Endothelial cell of umbilical vein (primary cell): ENCODE measurements at regions not wholly inside any gene's neighbourhood (a gene's known extent, or its start where the extent isn't known, plus 50 kb on each side); places are given as distances from the start of the nearest gene placed in this dataset.

ENCODE experiments used
- EZH2 ChIP-seq: IDR thresholded peaks from 2 replicates; pipeline ENCODE4 v1.6.1; 2012; ENCODE audit warnings: borderline replicate concordance, low read depth, mild to moderate bottlenecking, moderate library complexity, low read length, inconsistent platforms; ENCODE audit not compliant: severe bottlenecking
- JUN ChIP-seq: IDR thresholded peaks from 2 replicates; pipeline ENCODE4 v1.6.1; 2011; ENCODE audit warnings: borderline replicate concordance, low read depth; ENCODE audit not compliant: insufficient read length, insufficient read depth
- POLR2A ChIP-seq: IDR thresholded peaks from 2 replicates; pipeline ENCODE4 v1.6.1; 2012; ENCODE audit warnings: low read depth, mild to moderate bottlenecking, control low read depth, low read length
- POLR2AphosphoS5 ChIP-seq: IDR thresholded peaks from 2 replicates; pipeline ENCODE4 v1.6.1; 2012; ENCODE audit warnings: low read depth, mild to moderate bottlenecking, control low read depth, low read length, moderate library complexity; ENCODE audit not compliant: insufficient read depth
- TF ChIP-seq, protein P1 (sequence below), 2 donors: IDR thresholded peaks; 1 replicate in 1 of 2; 2 replicates in 1 of 2; pipeline ENCODE4 v1.5.1; 2011; ENCODE audit warnings: low read length in 2 of 2, mild to moderate bottlenecking in 2 of 2, moderate library complexity in 2 of 2, control low read depth in 1 of 2, inconsistent platforms in 1 of 2, low read depth in 1 of 2; ENCODE audit not compliant: insufficient read depth in 1 of 2; ENCODE audit errors: extremely low read depth in 1 of 2

DNA sequence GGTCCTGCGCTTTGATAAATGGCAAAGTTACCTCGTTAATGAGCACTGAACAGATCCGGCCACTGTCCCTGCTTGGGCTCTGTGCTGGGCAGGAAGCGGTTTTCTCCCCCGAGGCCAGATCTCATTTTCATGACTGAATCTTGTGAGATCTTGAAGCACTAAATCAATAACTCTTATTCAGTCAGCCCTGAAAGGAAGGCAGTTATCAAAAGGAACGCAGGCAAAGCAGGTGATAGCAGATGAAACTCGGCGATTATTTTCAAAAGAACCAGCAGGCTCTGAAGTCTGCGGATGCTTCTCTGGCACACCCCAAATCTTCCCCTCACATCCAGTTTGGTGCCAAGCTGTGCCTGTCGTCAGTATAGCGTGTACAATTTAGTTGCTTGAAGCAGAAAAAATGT is 228.7 kb downstream of the BAMBI start:
- no peak for TF ChIP-seq POLR2A
- TF ChIP-seq, protein P1, sequence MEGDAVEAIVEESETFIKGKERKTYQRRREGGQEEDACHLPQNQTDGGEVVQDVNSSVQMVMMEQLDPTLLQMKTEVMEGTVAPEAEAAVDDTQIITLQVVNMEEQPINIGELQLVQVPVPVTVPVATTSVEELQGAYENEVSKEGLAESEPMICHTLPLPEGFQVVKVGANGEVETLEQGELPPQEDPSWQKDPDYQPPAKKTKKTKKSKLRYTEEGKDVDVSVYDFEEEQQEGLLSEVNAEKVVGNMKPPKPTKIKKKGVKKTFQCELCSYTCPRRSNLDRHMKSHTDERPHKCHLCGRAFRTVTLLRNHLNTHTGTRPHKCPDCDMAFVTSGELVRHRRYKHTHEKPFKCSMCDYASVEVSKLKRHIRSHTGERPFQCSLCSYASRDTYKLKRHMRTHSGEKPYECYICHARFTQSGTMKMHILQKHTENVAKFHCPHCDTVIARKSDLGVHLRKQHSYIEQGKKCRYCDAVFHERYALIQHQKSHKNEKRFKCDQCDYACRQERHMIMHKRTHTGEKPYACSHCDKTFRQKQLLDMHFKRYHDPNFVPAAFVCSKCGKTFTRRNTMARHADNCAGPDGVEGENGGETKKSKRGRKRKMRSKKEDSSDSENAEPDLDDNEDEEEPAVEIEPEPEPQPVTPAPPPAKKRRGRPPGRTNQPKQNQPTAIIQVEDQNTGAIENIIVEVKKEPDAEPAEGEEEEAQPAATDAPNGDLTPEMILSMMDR (IDR thresholded peaks at IDR 0.05; ENCODE audit: extremely low read depth in 1 of 2, insufficient read depth in 1 of 2, low read depth in 1 of 2, low read length in 2 of 2): no peak
- no peak for TF ChIP-seq POLR2AphosphoS5
- no peak for TF ChIP-seq JUN
- TF ChIP-seq EZH2: no peak
